ENCODE measurements at regions not wholly inside any gene's neighbourhood (a gene's known extent, or its start where the extent isn't known, plus 50 kb on each side); places are given as distances from the start of the nearest gene placed in this dataset.
"Not testable (repeated sequence)": the region's sequence is repeated elsewhere in the genome, so short reads cannot be mapped to it uniquely, and the experiment has no call there.

DNA sequence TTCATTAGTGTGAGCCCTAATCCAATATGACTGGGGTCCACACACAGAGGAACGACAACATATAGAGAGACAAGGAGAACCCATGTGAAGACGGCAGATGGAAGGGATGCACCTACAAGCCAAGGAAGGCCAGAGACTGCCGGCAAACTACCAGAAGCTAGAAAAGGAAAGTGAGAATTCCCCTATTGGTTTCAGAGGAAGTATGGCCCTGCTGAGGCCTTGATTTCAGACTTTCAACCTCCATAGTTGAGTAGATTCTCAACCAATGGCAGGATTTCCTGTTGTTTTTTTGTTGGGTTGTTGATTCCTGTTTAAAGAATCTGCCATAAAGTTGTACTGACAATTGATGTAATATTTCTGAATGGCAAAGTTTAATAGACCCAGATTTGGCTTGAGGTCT, 241.5 kb downstream of the SATB2 start:
- no peak for DNase-seq (ENCODE audit: low read depth, low spot score)
- in situ Hi-C loops (cut with HindIII; ENCODE audit: low pct_unique_long_range_greater_than_20kb, low sequenced_read_pairs) = no loop called here

DNA sequence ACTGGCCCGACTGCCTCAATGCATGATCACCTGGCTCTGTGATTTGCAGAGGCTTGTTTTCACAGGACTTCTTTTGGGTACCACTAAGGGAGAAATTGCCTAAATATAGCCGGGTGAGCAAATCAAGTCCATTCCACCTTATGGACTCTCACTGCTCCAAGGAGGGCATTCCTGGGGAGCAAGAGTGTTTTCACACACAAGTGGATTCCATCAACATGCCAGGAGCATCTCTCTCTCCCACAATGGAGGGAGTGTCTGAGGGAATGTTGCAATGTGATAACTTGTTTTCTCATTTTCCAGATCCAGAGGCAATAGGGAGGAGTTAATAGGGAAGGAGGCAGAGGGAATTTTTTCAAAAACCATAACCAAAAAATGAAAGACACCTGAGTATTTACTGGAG, 250.7 kb downstream of the SATB2 start:
- in situ Hi-C loops (cut with HindIII; ENCODE audit: low pct_unique_long_range_greater_than_20kb, low sequenced_read_pairs) = no loop called here
- DNase-seq (ENCODE audit: low read depth, low spot score) = no peak

DNA sequence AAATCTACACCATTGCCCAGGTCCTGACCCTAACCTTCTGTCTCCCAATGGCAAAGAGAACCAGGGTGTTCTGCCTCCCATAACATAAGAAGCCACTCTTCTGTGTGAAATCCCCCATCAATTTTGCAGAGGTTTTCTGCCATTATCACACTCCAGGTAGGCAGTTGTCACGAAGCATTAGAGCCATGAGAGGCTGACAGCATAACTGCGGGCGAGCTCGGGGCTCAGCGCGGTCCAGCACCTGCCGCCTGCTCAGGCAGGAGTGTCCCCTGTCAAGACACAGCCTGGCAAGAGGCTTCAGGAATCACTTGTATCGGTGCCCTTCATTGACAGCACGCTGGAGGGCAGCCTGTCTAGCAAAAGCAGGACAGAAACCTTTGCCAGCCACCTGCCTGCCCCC, 251.2 kb downstream of the SATB2 start:
- in situ Hi-C loops (cut with HindIII; ENCODE audit: low pct_unique_long_range_greater_than_20kb, low sequenced_read_pairs) = no loop called here
- no peak for DNase-seq (ENCODE audit: low read depth, low spot score)

DNA sequence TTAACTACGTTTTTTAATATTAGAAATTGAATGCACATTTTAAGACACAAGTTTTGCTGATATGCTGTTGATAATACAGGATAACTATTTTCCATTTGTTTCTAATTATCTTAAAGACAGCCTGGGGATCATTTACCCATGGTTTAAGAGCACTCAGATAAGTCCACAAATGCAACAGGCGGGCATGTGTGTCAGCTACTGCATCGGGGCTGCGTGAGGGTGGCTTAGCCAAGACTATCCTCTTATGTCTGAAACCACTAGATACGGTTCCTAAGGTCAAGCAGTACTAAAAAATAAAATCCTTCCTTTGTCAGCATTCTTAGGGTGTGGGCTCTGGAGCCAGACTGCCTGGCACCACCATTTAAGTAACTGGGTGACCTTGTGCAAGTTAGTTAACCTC, 254.8 kb downstream of the SATB2 start:
- in situ Hi-C loops (cut with HindIII; ENCODE audit: low pct_unique_long_range_greater_than_20kb, low sequenced_read_pairs) = no loop called here
- DNase-seq (ENCODE audit: low read depth, low spot score) = no peak

DNA sequence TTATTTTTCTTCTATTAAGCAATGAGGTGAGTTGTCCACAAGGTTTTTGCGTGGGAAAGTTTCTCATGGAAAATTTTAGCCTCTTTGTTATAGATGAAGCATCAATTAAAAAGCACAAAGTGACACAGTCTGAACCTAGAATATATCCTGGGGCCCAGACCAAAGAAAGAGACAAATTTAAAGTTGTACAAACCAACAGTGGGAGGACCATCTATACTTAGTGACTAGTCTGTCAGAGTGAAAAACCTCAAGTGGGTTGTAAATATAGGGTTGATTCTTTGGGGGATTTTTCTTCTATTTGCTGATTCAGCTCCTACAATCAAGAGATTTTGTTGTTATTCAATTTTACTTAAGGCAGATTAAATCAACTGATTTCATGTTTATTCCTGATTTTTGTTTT, 256.2 kb downstream of the SATB2 start:
- DNase-seq (ENCODE audit: low read depth, low spot score) = no peak
- in situ Hi-C loops (cut with HindIII; ENCODE audit: low pct_unique_long_range_greater_than_20kb, low sequenced_read_pairs) = no loop called here

DNA sequence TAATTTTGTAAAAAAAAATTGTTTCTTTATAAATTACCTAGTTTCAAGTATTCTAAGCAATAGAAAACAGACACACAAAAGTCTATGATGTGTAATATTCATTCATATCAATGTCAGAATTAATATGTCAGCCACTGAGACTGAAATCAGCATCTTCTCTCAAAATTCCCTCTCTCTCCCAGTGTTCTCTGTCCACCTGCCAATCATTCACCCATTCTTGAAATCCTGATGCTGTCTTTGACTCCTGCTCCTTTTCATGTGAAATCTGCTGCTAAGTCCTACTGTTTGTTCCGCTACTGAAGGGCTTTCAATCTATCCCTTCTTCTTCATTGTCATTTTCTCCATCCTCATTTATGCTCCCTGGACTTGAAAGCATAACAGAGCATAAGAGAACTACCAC, 257.9 kb downstream of the SATB2 start:
- no peak for DNase-seq (ENCODE audit: low read depth, low spot score)
- in situ Hi-C loops (cut with HindIII; ENCODE audit: low pct_unique_long_range_greater_than_20kb, low sequenced_read_pairs) = no loop called here

DNA sequence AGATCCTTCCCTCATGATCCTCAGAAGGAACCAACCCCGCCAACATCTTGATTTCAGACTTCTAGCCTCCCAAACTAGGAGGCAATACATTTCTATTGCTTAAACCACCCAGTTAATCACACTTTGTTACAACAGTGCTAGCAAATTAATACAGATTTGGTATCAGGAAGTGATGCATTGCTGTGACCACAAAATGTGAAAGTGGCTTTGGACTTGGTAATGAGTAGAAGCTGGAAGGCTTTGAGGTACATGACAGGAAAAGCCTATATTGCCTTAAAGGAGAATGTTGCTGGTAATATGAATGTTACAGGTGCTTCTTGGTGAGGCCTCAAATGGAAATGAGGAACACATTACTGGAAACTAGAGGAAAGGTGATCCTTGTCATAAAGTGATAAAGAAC, 260.3 kb downstream of the SATB2 start:
- in situ Hi-C loops (cut with HindIII; ENCODE audit: low pct_unique_long_range_greater_than_20kb, low sequenced_read_pairs) = no loop called here
- DNase-seq (ENCODE audit: low read depth, low spot score) = no peak

DNA sequence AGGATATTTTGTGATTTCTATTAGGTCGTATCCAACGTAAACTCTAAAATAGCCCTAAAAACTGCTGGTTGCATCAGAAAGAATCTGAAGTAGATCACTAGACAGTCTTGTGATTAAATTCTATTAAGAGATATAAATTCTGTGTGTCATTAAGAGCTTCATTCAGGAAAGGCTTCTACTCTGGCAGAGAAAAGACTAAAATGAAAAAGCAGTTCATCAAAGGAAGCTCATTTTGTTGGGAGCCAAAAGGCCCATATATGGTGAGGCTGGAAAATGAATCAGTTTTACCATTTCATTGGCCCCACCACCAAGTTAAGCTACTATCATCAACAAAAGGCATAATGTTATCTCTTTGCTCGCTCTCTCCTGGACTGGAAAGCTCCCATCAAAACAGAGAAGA, 261.1 kb downstream of the SATB2 start:
- in situ Hi-C loops (cut with HindIII; ENCODE audit: low pct_unique_long_range_greater_than_20kb, low sequenced_read_pairs) = no loop called here
- no peak for DNase-seq (ENCODE audit: low read depth, low spot score)

DNA sequence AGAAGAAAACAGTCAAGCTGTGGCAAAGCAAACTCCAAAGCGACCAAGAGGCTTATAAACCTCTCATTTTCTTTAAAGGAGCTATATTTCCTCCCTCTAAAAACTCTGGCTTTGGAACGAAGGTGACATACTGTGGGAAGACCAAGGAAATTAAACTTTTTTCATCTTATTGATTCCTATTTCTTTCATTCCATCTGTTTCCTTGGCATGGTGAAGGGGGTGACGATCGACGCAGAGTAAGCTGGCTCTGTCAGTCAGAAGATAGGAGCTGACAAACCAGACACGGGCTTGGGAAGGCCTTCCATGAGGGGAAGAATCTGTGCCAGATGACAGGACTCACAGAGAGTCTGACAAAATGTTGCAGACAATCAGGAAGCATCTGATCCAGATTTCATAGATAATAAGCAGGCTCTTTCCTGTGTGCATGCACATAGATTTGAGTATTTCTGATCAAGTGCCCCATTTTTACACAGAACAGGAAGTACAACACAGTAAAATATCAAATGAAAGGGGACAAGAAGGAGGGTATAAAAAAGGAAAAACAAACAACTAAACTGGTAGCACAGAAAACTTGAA, 261.7 kb downstream of the SATB2 start:
- no peak for DNase-seq (ENCODE audit: low read depth, low spot score)
- in situ Hi-C loops (cut with HindIII; ENCODE audit: low pct_unique_long_range_greater_than_20kb, low sequenced_read_pairs) = no loop called here

DNA sequence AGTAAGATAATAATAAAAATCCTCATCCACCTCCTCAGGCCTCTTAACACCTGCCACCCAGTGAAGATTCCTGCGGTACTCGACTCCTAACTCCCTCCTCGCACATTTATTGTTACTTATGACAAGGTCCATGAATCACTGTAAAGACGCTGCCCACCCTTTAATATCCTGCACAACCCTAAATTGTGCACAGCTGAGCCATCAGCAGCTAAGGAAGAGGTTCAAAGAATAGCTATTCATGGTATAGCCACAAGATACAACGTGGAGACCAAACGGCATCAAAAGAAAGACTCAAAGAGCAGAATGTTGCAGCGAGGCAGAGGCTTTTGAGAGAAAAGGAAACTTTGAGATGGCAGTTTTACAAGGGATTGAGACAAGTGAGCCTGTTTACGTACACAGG, 266.3 kb downstream of the SATB2 start:
- DNase-seq (ENCODE audit: low read depth, low spot score) = no peak
- in situ Hi-C loops (cut with HindIII; ENCODE audit: low pct_unique_long_range_greater_than_20kb, low sequenced_read_pairs) = no loop called here

DNA sequence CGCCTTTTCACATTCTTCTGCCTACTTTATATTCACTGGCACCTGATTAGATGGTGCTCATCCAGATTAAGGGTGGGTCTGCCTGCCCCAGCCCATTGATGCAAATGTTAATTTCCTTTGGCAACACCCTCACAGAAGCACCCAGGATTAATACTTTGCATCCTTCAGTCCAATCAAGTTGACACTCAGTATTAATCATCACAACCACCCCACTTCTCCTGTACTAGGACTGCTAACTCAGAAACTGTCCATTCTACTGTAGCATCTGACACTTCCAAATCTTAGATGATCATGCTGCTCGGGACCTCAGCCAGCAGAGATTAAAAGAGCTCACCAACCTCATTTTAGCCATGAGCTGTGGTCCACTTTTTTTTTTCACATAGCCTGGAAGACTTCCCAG, 268.5 kb downstream of the SATB2 start:
- DNase-seq (ENCODE audit: low read depth, low spot score) = no peak
- in situ Hi-C loops (cut with HindIII; ENCODE audit: low pct_unique_long_range_greater_than_20kb, low sequenced_read_pairs) = no loop called here

DNA sequence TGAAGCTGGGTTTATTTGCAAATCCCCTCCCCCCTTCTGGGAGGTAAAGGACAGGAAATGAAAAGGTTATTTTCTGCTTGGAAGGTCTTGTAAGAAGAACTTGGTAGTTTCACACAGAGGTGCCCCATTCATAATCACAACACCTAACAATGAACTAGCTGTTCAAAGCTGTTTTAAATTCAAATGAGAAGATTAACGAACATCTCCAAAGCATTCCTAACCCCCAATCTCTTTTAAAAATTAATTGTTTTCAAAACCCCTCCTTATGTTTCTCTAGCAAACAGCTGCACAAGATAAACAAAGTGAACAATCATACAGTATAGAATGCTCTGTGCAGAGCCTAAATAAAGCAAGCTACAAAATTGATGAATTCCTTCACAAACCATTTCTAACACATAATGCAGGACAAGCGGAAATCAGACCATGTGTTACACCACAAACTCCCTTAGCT, 271.4 kb downstream of the SATB2 start:
- DNase-seq (ENCODE audit: low read depth, low spot score) = peak; percentile 5
- in situ Hi-C loops (cut with HindIII; ENCODE audit: low pct_unique_long_range_greater_than_20kb, low sequenced_read_pairs) = no loop called here

DNA sequence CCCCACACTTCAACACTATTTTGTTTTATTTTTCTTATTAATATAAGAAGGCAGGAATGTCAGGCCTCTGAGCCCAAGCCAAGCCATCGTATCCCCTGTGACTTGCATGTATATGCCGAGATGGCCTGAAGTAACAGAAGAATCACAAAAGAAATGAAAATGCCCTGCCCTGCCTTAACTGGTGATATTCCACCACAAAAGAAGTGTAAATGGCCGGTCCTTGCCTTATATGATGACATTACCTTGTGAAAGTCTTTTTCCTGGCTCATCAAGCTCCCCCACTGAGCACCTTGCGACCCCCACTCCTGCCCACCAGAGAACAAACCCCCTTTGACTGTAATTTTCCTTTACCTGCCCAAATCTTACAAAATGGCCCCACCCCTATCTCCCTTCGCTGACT, 272.6 kb downstream of the SATB2 start:
- in situ Hi-C loops (cut with HindIII; ENCODE audit: low pct_unique_long_range_greater_than_20kb, low sequenced_read_pairs); DNase-seq (ENCODE audit: low read depth, low spot score): not testable (repeated sequence)

DNA sequence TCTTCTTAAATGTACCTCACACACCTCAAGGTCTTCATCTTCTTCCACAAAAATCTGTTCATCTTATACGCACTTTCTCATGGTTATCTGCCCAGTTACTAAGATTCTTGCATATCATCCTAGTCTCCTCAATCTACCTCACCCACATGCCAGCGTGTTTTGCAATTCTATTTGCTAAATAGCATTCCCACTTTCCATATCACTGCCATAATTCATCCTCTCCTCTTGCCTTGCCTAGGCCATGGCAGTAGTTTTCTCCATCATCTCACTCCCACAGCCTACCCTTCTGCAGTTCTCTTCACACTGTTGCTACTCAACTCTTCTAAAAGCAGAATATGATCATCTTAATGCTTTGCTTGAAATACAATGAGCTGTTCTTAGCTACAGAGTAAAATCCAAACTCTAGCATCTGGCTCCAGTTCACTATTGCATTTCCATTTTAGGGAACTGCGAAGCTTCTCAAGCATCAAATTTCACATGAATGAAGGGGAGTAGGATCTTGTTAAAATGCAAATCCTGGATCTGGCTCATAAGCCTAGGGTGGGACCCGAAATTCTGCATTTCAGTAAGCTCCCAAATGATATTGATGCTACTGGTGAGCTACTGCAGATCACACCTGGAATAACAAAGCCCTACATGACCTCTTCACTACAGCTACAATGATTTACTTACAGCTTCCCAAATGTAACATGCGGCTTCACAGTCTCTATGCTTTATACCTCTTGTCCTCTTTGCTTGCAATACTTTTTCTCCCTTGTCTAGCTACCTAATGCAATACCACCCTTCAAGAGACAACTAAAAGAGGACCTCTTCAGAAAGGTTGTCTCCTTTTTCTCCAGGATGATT, 293.9 kb downstream of the SATB2 start:
- in situ Hi-C loops (cut with HindIII; ENCODE audit: low pct_unique_long_range_greater_than_20kb, low sequenced_read_pairs) = no loop called here
- DNase-seq (ENCODE audit: low read depth, low spot score) = no peak

DNA sequence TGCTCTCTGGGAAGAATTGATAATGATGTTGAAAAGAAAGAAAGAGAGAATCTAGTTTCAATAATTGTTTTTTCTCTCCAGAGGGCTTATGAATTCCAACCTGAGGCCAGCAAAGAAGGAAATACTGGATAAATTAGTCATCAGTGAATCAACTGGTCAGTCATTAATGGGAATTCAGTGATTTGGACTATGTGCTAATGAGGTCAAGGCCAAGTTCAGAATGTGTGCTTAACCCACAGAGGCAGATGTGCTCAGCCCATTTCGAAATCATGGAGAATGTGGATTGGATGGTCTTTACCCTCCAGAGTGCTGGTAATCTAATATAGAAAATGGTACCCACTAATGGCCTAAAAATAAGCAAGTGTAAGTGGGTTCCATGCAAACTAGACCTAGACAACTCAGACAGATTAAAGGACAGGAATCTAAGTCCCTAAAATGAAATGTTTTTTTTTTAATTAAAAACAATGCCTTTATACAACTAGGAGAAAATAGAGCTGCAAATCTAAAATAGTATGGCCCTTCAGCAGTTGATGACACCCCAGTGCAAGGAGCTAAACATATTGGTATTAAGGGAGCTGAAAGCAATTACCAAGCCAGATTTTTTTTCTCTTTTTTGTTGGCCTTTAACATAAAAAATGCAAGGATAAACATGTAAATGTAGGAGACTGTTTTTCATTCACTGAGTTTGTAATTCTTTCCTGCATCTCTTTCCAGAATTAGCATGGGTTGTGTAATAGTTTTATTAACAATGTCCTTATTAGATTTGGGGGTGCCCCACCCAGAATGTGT, 296.9 kb downstream of the SATB2 start:
- DNase-seq (ENCODE audit: low read depth, low spot score) = no peak
- in situ Hi-C loops (cut with HindIII; ENCODE audit: low pct_unique_long_range_greater_than_20kb, low sequenced_read_pairs) = no loop called here

DNA sequence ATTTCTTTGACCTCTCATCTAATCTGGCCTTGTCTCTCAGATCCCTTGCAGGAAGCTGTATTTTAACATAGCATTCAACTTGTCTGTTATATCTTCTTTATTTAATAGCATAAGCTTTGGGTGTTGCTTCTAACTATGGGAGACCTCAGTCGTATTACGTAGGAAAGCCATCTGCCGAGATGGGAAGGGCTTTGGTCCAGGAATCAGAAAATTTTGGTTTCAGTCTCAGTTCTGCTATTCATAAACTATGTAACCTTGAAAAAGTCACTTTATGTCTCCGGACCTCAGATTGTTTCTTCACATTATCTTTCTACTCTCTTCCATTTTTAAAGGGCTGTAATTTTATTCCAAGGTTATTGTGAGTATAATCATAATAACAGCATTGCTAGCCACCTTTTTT, 297.7 kb downstream of the SATB2 start:
- no peak for DNase-seq (ENCODE audit: low read depth, low spot score)
- in situ Hi-C loops (cut with HindIII; ENCODE audit: low pct_unique_long_range_greater_than_20kb, low sequenced_read_pairs) = no loop called here

DNA sequence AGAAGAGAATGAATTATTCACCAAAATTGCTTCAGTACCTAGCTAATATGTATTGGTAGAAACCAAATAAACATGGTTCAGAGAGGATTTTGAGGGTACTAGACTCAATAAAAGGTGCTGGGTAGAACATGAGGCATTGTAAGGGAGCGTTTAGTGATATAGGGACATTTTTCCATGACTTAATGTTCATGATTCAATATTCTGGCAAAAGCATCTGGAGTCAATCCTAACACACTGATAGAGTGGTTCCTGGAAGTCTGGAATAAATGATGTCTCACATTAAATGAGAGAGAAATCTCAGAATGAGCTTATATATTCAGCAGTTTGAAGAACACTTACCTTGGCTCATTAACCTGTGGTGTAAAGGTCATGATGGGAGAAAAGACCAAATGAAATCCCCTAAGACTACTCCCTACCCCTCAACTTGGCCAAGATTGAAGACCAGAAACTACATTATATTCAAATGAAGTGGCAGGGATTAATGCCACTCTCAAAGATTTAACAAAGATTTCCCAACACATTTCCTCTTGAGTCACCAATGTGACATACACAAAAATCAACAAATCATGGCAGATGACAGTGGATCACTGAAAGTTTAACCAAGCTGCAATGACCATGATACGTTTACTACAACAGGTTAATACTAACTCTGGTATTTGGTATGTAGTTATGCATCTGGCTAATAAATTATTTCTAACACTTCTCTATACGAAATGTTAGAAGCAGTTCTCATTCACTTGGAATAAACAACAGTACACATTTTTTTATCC, 309.5 kb downstream of the SATB2 start:
- DNase-seq (ENCODE audit: low read depth, low spot score) = no peak
- in situ Hi-C loops (cut with HindIII; ENCODE audit: low pct_unique_long_range_greater_than_20kb, low sequenced_read_pairs) = no loop called here

DNA sequence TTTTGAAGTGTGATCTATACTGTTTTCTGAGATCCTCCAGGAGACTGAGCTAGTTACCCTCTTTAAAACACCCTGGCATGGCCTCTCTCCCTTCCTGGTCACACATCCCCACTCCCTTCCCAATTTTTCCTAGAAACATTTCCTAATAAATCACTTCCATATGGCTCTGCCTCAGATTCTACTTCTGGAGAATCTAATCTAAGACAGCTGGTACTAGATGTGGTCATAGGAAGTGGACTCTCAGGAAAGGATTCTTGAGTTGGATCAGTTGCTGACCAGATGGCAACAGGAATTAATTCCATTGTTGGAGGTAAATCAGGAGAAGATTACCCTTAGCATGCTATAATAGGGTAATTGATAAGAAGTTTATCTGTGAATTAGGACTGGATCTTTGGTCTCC, 310.5 kb downstream of the SATB2 start:
- in situ Hi-C loops (cut with HindIII; ENCODE audit: low pct_unique_long_range_greater_than_20kb, low sequenced_read_pairs) = no loop called here
- DNase-seq (ENCODE audit: low read depth, low spot score) = no peak

Measured in SK-MEL-5 (cell line).